Activated CD4-positive, alpha-beta memory T cell treated with anti-CD3 and anti-CD28 coated beads, Interleukin-2, amount 10 ng/mL, durations not matched to agents 7 days and 5 days (primary cell): ENCODE measurements at regions not wholly inside any gene's neighbourhood (a gene's known extent, or its start where the extent isn't known, plus 50 kb on each side); places are given as distances from the start of the nearest gene placed in this dataset.

ENCODE experiments used
- CTCF ChIA-PET: fragments of 350-600 bp; sonication (Branson Sonifier 250); formaldehyde crosslinking; loops from one replicate; lab custom pipeline; 2021; ENCODE audit warnings: antibody characterized with exemption, inconsistent platforms; lab: Charles Lee
- POLR2A ChIA-PET: fragments of 350-600 bp; sonication (Branson Sonifier 250); formaldehyde crosslinking; loops from one replicate; lab custom pipeline; 2021; ENCODE audit warnings: antibody characterized with exemption; lab: Charles Lee
- DNase-seq: peaks from one replicate; pipeline ENCODE4 v3.0.0-alpha.2; 2020
- H3K27ac Mint-ChIP-seq: one replicate; pipeline ENCODE4 v1.8.0; 2021; ENCODE audit warnings: mild to moderate bottlenecking, mixed read lengths
- H3K27me3 Mint-ChIP-seq: one replicate; pipeline ENCODE4 v1.8.0; 2021; ENCODE audit warnings: mixed read lengths
- H3K36me3 Mint-ChIP-seq: one replicate; pipeline ENCODE4 v1.8.0; 2021; ENCODE audit warnings: low read depth, mixed read lengths
- H3K4me1 Mint-ChIP-seq: one replicate; pipeline ENCODE4 v1.8.0; 2021; ENCODE audit warnings: mixed read lengths
- H3K4me3 Mint-ChIP-seq: one replicate; pipeline ENCODE4 v1.8.0; 2021; ENCODE audit warnings: mild to moderate bottlenecking, mixed read lengths
- H3K9me3 Mint-ChIP-seq: one replicate; pipeline ENCODE4 v1.8.0; 2021; ENCODE audit warnings: mixed read lengths

- Mint-ChIP-seq H3K4me1 (peaks cover 4% of the 10 kb centered on the region), H3K36me3 (no peaks in the 10 kb centered on the region), H3K27ac (no peak overlapping the region), H3K27me3 (peaks cover 12% of the 10 kb centered on the region), H3K4me3 (no peak overlapping the region), H3K9me3 (no peaks in the 10 kb centered on the region)
- DNase-seq: no peak
- ChIA-PET CTCF (interaction anchor here (1.9 to 3.7 kb wide), 2 partner anchors 11 to 59 kb away, joined by 4 to 20 read pairs; no protein-coding TSS in a partner anchor), POLR2A (no interaction called here)
Observed at GRCh38 chr5:34534523-34535103, 121.5 kb upstream of the RAI14 start.

DNA sequence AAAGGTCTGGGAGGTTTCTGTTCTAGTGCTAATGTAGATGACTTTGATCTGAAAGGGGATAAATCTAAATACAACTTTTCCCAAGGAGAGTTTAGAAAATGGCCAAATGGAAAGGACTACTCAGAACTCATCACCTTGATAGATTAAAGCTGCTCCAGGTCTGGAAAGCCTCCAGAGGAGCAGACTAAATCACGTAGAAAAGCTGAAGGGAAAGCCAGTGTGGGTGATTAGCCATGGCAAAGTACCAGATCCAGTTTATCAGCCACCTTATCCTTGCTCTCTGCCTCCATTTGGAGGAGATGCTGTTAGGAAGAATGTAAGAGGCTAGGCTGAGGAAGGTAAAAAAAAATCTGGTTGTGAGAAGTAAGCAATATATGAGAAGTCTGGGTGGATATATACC lies 120.7 kb upstream of the RAI14 start:
- Mint-ChIP-seq H3K27me3 (peaks cover 16% of the 10 kb centered on the region), H3K27ac (no peak overlapping the region), H3K9me3 (no peaks in the 10 kb centered on the region), H3K4me1 (peaks cover 4% of the 10 kb centered on the region), H3K36me3 (no peaks in the 10 kb centered on the region), H3K4me3 (no peak overlapping the region)
- ChIA-PET CTCF (no interaction called here), POLR2A (no interaction called here)
- DNase-seq: no peak

- Mint-ChIP-seq H3K4me1 (peaks cover 4% of the 10 kb centered on the region), H3K27ac (no peak overlapping the region), H3K9me3 (no peaks in the 10 kb centered on the region), H3K36me3 (no peaks in the 10 kb centered on the region), H3K4me3 (no peak overlapping the region), H3K27me3 (peaks cover 22% of the 10 kb centered on the region)
- no peak for DNase-seq
- ChIA-PET POLR2A (no interaction called here), CTCF (interaction anchor here (2.2 kb wide), 1 partner anchor 50 kb away, joined by 9 read pairs; no protein-coding TSS in a partner anchor)
Observed at GRCh38 chr5:34535944-34536623, 120.0 kb upstream of the RAI14 start.

- H3K27me3 Mint-ChIP-seq: peaks cover 27% of the 10 kb centered on the region
Observed at GRCh38 chr5:34536699-34537098, 119.4 kb upstream of the RAI14 start.

DNA sequence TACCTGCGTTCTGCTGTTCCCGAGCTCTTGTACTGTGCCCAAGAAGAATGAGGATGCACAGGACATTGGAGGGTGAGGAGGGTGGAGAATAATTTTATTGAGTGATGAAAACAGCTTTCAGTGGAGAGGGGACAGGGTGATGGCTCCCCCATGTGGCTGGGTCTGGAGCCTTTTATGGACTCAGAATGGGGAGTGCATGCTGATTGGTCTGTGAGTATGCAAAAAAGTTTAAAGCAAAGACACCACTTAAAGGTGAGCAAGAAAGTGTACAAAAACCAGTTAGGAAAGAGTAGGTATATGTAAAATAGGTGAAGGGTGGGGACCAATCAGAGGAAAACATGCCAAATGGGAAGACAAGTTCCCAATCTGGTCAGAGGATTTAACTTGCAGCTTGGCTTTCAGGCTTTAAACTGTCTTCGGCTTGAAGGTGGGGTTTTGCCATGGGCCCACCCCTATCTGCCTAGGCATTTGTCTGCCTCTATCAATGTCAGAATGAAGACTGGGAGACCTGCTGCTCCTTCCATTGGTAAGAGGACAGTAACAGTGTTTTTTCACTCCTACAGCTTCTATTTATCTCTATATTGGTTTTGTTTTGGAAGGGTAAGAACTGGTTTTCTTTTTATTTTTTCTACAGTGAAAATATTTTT lies 118.0 kb upstream of the RAI14 start:
- H3K36me3 Mint-ChIP-seq: no peaks in the 10 kb centered on the region
- no peak for DNase-seq
- no peaks in the 10 kb centered on the region for H3K9me3 Mint-ChIP-seq
- peaks cover 4% of the 10 kb centered on the region for H3K4me1 Mint-ChIP-seq
- CTCF ChIA-PET: interaction anchor here (0.8 to 2.2 kb wide), 5 partner anchors 8 to 53 kb away, joined by 3 to 12 read pairs (median 3); no protein-coding TSS in a partner anchor
- no peak overlapping the region for H3K4me3 Mint-ChIP-seq
- H3K27me3 Mint-ChIP-seq: peaks cover 29% of the 10 kb centered on the region
- no peak overlapping the region for H3K27ac Mint-ChIP-seq
- POLR2A ChIA-PET: interaction anchor here (0.6 kb wide), 1 partner anchor 10 kb away, joined by 3 read pairs; no protein-coding TSS in a partner anchor

More at GRCh38 chr5:34536699-34537098, 119.4 kb upstream of the RAI14 start:
- Mint-ChIP-seq H3K36me3 (no peaks in the 10 kb centered on the region), H3K27ac (no peak overlapping the region), H3K4me3 (no peak overlapping the region), H3K4me1 (peaks cover 4% of the 10 kb centered on the region), H3K9me3 (no peaks in the 10 kb centered on the region)
- CTCF ChIA-PET: interaction anchor here (1.3 to 2.2 kb wide), 2 partner anchors 10 to 51 kb away, joined by 3 to 9 read pairs; no protein-coding TSS in a partner anchor
- POLR2A ChIA-PET: no interaction called here
- DNase-seq: no peak

DNA sequence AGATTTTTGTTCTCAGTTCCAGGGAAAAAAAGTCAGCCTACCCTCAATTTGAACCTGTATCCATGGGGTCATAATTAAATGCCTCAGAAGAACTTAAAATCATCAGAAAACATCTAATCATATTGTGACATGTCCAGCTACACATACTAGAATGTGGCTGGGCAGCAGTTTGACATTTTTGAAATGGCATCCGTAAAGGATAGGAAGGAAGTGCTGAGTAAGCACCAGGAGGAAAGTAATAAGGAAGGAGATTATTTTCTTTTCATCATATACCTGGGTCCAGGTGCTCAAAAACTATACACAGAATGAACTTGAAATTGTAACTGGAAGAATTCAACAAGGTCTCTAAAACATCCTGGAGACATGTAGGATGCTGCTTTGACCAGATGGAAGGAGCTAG lies 116.9 kb upstream of the RAI14 start:
- Mint-ChIP-seq H3K9me3 (no peaks in the 10 kb centered on the region), H3K36me3 (no peaks in the 10 kb centered on the region), H3K27ac (no peak overlapping the region), H3K4me3 (no peak overlapping the region), H3K27me3 (peaks cover 30% of the 10 kb centered on the region), H3K4me1 (peaks cover 3% of the 10 kb centered on the region)
- CTCF ChIA-PET: interaction anchor here (2.1 kb wide), 1 partner anchor 16 kb away, joined by 12 read pairs; no protein-coding TSS in a partner anchor
- POLR2A ChIA-PET: no interaction called here
- no peak for DNase-seq

GRCh38 chr5:34541067-34541466 lies 115.1 kb upstream of the RAI14 start:
- no peaks in the 10 kb centered on the region for H3K36me3 Mint-ChIP-seq
- no peaks in the 10 kb centered on the region for H3K4me1 Mint-ChIP-seq
- no peak overlapping the region for H3K4me3 Mint-ChIP-seq
- ChIA-PET CTCF (no interaction called here), POLR2A (no interaction called here)
- no peak overlapping the region for H3K27ac Mint-ChIP-seq
- peaks cover 6% of the 10 kb centered on the region for H3K9me3 Mint-ChIP-seq
- H3K27me3 Mint-ChIP-seq: peaks cover 27% of the 10 kb centered on the region
- no peak for DNase-seq

DNA sequence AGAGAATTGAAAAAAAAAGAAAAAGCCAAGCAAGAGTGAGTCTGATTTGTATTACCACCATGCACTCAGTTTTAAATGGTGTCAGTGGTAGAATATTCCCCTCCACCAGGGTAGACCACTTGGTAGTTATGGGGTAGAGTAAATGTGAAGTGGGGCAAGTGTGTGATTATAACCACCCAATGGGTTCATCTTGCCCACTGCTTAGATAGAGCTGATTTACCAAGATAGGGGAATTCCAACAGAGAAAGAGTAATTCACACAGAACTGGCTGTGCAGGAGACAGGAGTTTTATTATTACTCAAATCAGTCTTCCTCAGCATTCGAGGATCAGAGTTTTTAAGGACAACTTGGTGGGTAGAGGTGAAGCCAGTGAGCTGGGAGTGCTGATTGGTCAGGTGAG lies 113.3 kb upstream of the RAI14 start:
- peaks cover 28% of the 10 kb centered on the region for H3K27me3 Mint-ChIP-seq
- CTCF ChIA-PET: no interaction called here
- no peak overlapping the region for H3K27ac Mint-ChIP-seq
- H3K36me3 Mint-ChIP-seq: no peaks in the 10 kb centered on the region
- no peak for DNase-seq
- H3K4me3 Mint-ChIP-seq: no peak overlapping the region
- no peaks in the 10 kb centered on the region for H3K4me1 Mint-ChIP-seq
- H3K9me3 Mint-ChIP-seq: peaks cover 6% of the 10 kb centered on the region
- POLR2A ChIA-PET: no interaction called here

DNA sequence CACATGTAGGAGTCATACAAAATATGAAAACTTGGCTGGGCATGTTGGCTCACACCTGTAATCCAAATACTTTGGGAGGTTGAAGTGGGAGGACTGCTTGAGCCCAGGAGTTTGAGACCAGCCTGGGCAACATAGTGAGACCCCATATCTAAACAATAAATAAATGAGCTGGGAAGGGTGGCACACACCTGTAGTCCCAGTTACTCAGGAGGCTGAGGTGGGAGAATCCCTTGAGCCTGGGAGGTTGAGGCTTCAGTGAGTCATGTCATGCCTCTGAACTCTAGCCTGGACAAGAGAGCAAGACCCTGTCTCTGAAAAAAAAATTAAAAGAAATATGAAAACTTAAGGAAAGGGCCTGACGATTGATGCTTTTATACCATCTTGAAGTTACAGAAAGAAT lies 112.4 kb upstream of the RAI14 start:
- no peak overlapping the region for H3K27ac Mint-ChIP-seq
- no peak overlapping the region for H3K4me3 Mint-ChIP-seq
- H3K9me3 Mint-ChIP-seq: peaks cover 6% of the 10 kb centered on the region
- ChIA-PET CTCF (no interaction called here), POLR2A (no interaction called here)
- no peak for DNase-seq
- peaks cover 26% of the 10 kb centered on the region for H3K27me3 Mint-ChIP-seq
- no peaks in the 10 kb centered on the region for H3K36me3 Mint-ChIP-seq
- H3K4me1 Mint-ChIP-seq: no peaks in the 10 kb centered on the region

- CTCF ChIA-PET: no interaction called here
- no peaks in the 10 kb centered on the region for H3K36me3 Mint-ChIP-seq
- no peaks in the 10 kb centered on the region for H3K4me1 Mint-ChIP-seq
- DNase-seq: no peak
- H3K4me3 Mint-ChIP-seq: no peak overlapping the region
- H3K27me3 Mint-ChIP-seq: peaks cover 23% of the 10 kb centered on the region
- no peak overlapping the region for H3K27ac Mint-ChIP-seq
- H3K9me3 Mint-ChIP-seq: peaks cover 6% of the 10 kb centered on the region
- POLR2A ChIA-PET: no interaction called here
Observed at GRCh38 chr5:34544403-34544802, 111.7 kb upstream of the RAI14 start.

GRCh38 chr5:34545164-34545563 lies 111.0 kb upstream of the RAI14 start:
- no peak for DNase-seq
- Mint-ChIP-seq H3K36me3 (no peaks in the 10 kb centered on the region), H3K4me1 (no peaks in the 10 kb centered on the region), H3K9me3 (peaks cover 6% of the 10 kb centered on the region), H3K27ac (no peak overlapping the region), H3K4me3 (no peak overlapping the region), H3K27me3 (peaks cover 17% of the 10 kb centered on the region)
- CTCF ChIA-PET: no interaction called here
- POLR2A ChIA-PET: no interaction called here

DNA sequence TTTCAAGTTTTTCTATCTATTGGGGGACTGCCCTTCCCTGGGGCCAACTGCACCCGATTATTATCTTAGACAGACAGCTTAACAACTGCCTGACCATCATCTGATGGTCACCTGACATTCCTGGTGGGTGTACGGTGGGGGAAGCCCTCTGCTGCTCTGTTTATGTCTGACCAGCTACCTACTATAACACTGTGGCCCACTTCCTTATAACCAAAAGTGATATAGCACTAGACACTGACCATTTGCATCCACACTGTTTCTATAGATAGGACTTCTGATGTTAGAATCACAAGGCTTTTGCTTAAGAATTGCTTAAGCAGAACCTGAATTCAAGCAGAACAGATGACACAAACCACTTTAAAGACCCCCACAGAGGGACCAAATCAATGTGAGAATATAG lies 110.5 kb upstream of the RAI14 start:
- no peak overlapping the region for H3K27ac Mint-ChIP-seq
- DNase-seq: no peak
- H3K4me1 Mint-ChIP-seq: no peaks in the 10 kb centered on the region
- H3K36me3 Mint-ChIP-seq: no peaks in the 10 kb centered on the region
- ChIA-PET CTCF (no interaction called here), POLR2A (no interaction called here)
- H3K27me3 Mint-ChIP-seq: peaks cover 16% of the 10 kb centered on the region
- H3K9me3 Mint-ChIP-seq: peaks cover 6% of the 10 kb centered on the region
- H3K4me3 Mint-ChIP-seq: no peak overlapping the region
